ENCODE measurements at regions not wholly inside any gene's neighbourhood (a gene's known extent, or its start where the extent isn't known, plus 50 kb on each side); places are given as distances from the start of the nearest gene placed in this dataset.

GRCh38 chr1:82318265-82318664, 517.5 kb downstream of the ADGRL2 start:
- H3K4me3 ChIP-seq, result no peak overlapping the region
- no peak for TF ChIP-seq CTCF (IDR thresholded peaks at IDR 0.05)
- DNase-seq (no peak), ATAC-seq (no peak), FAIRE-seq (no peak)
- intact Hi-C loops (cut with DNase I), result no loop called here
- no peaks in the 10 kb centered on the region for H3K36me3 ChIP-seq
- no peaks in the 10 kb centered on the region for H3K27me3 ChIP-seq
- H3K9me3 ChIP-seq, result no peaks in the 10 kb centered on the region
- H3K27ac ChIP-seq, result no peak overlapping the region
- H3K4me1 ChIP-seq, result no peaks in the 10 kb centered on the region

GRCh38 chr1:82317671-82318070, 516.9 kb downstream of the ADGRL2 start:
- no peaks in the 10 kb centered on the region for H3K9me3 ChIP-seq
- no peaks in the 10 kb centered on the region for H3K36me3 ChIP-seq
- H3K4me1 ChIP-seq, result no peaks in the 10 kb centered on the region
- no peaks in the 10 kb centered on the region for H3K27me3 ChIP-seq
- WGBS, 2 donors, result 78 to 93% methylated on average over 1 of the region's 1 CpG
- no peak for TF ChIP-seq CTCF (IDR thresholded peaks at IDR 0.05)
- no peak overlapping the region for H3K4me3 ChIP-seq
- no peak overlapping the region for H3K27ac ChIP-seq
- intact Hi-C loops (cut with DNase I), result no loop called here
- DNase-seq (no peak), ATAC-seq (no peak), FAIRE-seq (no peak)

GRCh38 chr1:82299656-82300055, 498.9 kb downstream of the ADGRL2 start:
- no peak for FAIRE-seq
- intact Hi-C loops (cut with DNase I), result no loop called here
- no peak overlapping the region for H3K27ac ChIP-seq
- no peaks in the 10 kb centered on the region for H3K36me3 ChIP-seq
- no peaks in the 10 kb centered on the region for H3K4me1 ChIP-seq
- no peaks in the 10 kb centered on the region for H3K9me3 ChIP-seq
- no peaks in the 10 kb centered on the region for H3K27me3 ChIP-seq
- TF ChIP-seq CTCF (IDR thresholded peaks at IDR 0.05), result no peak
- no peak overlapping the region for H3K4me3 ChIP-seq
- no peak for ATAC-seq
- no peak for DNase-seq
- 65 to 73% methylated on average over 2 of the region's 2 CpGs for WGBS, 2 donors

GRCh38 chr1:82299056-82299455, 498.3 kb downstream of the ADGRL2 start:
- H3K4me1 ChIP-seq, result no peaks in the 10 kb centered on the region
- TF ChIP-seq CTCF (IDR thresholded peaks at IDR 0.05), result no peak
- no peak for ATAC-seq
- FAIRE-seq, result no peak
- intact Hi-C loops (cut with DNase I), result no loop called here
- H3K36me3 ChIP-seq, result no peaks in the 10 kb centered on the region
- no peak overlapping the region for H3K27ac ChIP-seq
- 65 to 74% methylated on average over 4 of the region's 4 CpGs for WGBS, 2 donors
- no peak overlapping the region for H3K4me3 ChIP-seq
- no peaks in the 10 kb centered on the region for H3K27me3 ChIP-seq
- DNase-seq, result no peak
- no peaks in the 10 kb centered on the region for H3K9me3 ChIP-seq

- Histone ChIP-seq H3K27me3 (no peaks in the 10 kb centered on the region), H3K27ac (no peak overlapping the region), H3K9me3 (no peaks in the 10 kb centered on the region), H3K4me1 (no peaks in the 10 kb centered on the region), H3K36me3 (no peaks in the 10 kb centered on the region), H3K4me3 (no peak overlapping the region)
- ATAC-seq, result no peak
- TF ChIP-seq CTCF (IDR thresholded peaks at IDR 0.05), result no peak
- DNase-seq, result no peak
- intact Hi-C loops (cut with DNase I), result no loop called here
- WGBS, 2 donors, result 65 to 69% methylated on average over 9 of the region's 9 CpGs
- no peak for FAIRE-seq
Measured at GRCh38 chr1:82297139-82297896, 496.6 kb downstream of the ADGRL2 start.

Measured in pancreas (tissue), 10 donors.